GM12878 (cell line): ENCODE measurements at regions not wholly inside any gene's neighbourhood (a gene's known extent, or its start where the extent isn't known, plus 50 kb on each side); places are given as distances from the start of the nearest gene placed in this dataset.

Experiments
- CEBPZ ChIP-seq: fragments of 150-350 bp; IDR thresholded peaks from 2 replicates; pipeline ENCODE4 v1.6.1; 2016; ENCODE audit warnings: low read depth, low read length
- CTCF ChIP-seq, 3 experiments: IDR thresholded peaks in 2 of 3; conservative IDR thresholded peaks in 1 of 3; 2 replicates each; pipeline ENCODE4 v1.5.1; 2011; ENCODE audit warnings: low read depth in 3 of 3, low read length in 3 of 3, mild to moderate bottlenecking in 3 of 3, control low read depth in 2 of 3, moderate library complexity in 2 of 3, inconsistent platforms in 1 of 3, mixed read lengths in 1 of 3; ENCODE audit not compliant: control insufficient read depth in 2 of 3, insufficient read depth in 1 of 3; ENCODE audit errors: extremely low read depth in 1 of 3
- FOXM1 ChIP-seq: IDR thresholded peaks from 2 replicates; pipeline ENCODE4 v1.6.1; 2012; ENCODE audit warnings: low read depth, mild to moderate bottlenecking, inconsistent platforms, low read length, moderate library complexity
- NFYB ChIP-seq: IDR thresholded peaks from 2 replicates; pipeline ENCODE4 v1.6.1; 2011; ENCODE audit warnings: low read depth, mild to moderate bottlenecking, low read length, improper control_type of control experiment, moderate library complexity; ENCODE audit not compliant: insufficient read depth
- POLR2A ChIP-seq: IDR thresholded peaks from 2 replicates; pipeline ENCODE4 v1.6.1; 2011; ENCODE audit warnings: low read depth, mild to moderate bottlenecking, low read length
- SMAD1 ChIP-seq: fragments of 450-650 bp; IDR thresholded peaks from 2 replicates; pipeline ENCODE4 v1.6.1; 2018; ENCODE audit warnings: mild to moderate bottlenecking, low read depth; ENCODE audit not compliant: partially characterized antibody
- SUPT20H ChIP-seq: IDR thresholded peaks from 2 replicates; pipeline ENCODE4 v1.6.1; 2011; ENCODE audit warnings: low read depth, mild to moderate bottlenecking, low read length, moderate library complexity, borderline replicate concordance; ENCODE audit not compliant: control insufficient read depth
- SUZ12 ChIP-seq: fragments of 200-600 bp; sonication (generic); IDR thresholded peaks from one replicate; pipeline ENCODE4 v1.6.1; 2018; ENCODE audit warnings: antibody characterized with exemption, mild to moderate bottlenecking; ENCODE audit not compliant: unreplicated experiment
- USF1 ChIP-seq: IDR thresholded peaks from 2 replicates; pipeline ENCODE4 v1.6.1; 2011; ENCODE audit warnings: borderline replicate concordance, low read depth, mild to moderate bottlenecking, moderate library complexity, mixed read lengths, low read length; ENCODE audit not compliant: insufficient read depth; ENCODE audit errors: extremely low read length

- TF ChIP-seq CTCF (IDR thresholded peaks at IDR 0.05 in 2 of 3, conservative IDR thresholded peaks at IDR 0.05 in 1 of 3; ENCODE audit: control insufficient read depth in 2 of 3, extremely low read depth in 1 of 3, insufficient read depth in 1 of 3, low read depth in 3 of 3, low read length in 3 of 3) (no peak), NFYB (no peak), SMAD1 (no peak), SUPT20H (no peak), FOXM1 (no peak), POLR2A (no peak), CEBPZ (no peak), USF1 (no peak), SUZ12 (no peak)
These were observed 156.5 kb downstream of the SP3 start for GRCh38 chr2:173808718-173809117.
